ENCODE measurements at regions not wholly inside any gene's neighbourhood (a gene's known extent, or its start where the extent isn't known, plus 50 kb on each side); places are given as distances from the start of the nearest gene placed in this dataset.
"Not testable (repeated sequence)": the region's sequence is repeated elsewhere in the genome, so short reads cannot be mapped to it uniquely, and the experiment has no call there.

GRCh38 chr6:113723182-113723581 lies 134.0 kb upstream of the MARCKS start:
- Mint-ChIP-seq H3K9me3 (peaks cover 0 to 9% (median 0%) of the 10 kb centered on the region in 6 donors), H3K27me3 (ENCODE audit: low read depth in 3 of 3) (peaks cover 0 to 5% (median 0%) of the 10 kb centered on the region in 3 donors), H3K4me3 (no peak overlapping the region)

GRCh38 chr6:113724927-113725326 lies 132.2 kb upstream of the MARCKS start:
- not testable (repeated sequence) for H3K27me3 Mint-ChIP-seq (ENCODE audit: low read depth in 3 of 3); H3K9me3 Mint-ChIP-seq; DNase-seq; H3K4me3 Mint-ChIP-seq; H3K4me1 Mint-ChIP-seq; H3K27ac Mint-ChIP-seq; H3K36me3 Mint-ChIP-seq

More at GRCh38 chr6:113723182-113723581, 134.0 kb upstream of the MARCKS start:
- no peak for DNase-seq
- Mint-ChIP-seq H3K36me3 (no peaks in the 10 kb centered on the region), H3K27ac (no peak overlapping the region), H3K4me1 (no peaks in the 10 kb centered on the region)

GRCh38 chr6:113731541-113731940 lies 125.6 kb upstream of the MARCKS start:
- H3K27me3 Mint-ChIP-seq (ENCODE audit: low read depth in 3 of 3), result peaks cover 0 to 3% (median 0%) of the 10 kb centered on the region in 3 donors
- H3K27ac Mint-ChIP-seq, result no peak overlapping the region
- no peak for DNase-seq

DNA sequence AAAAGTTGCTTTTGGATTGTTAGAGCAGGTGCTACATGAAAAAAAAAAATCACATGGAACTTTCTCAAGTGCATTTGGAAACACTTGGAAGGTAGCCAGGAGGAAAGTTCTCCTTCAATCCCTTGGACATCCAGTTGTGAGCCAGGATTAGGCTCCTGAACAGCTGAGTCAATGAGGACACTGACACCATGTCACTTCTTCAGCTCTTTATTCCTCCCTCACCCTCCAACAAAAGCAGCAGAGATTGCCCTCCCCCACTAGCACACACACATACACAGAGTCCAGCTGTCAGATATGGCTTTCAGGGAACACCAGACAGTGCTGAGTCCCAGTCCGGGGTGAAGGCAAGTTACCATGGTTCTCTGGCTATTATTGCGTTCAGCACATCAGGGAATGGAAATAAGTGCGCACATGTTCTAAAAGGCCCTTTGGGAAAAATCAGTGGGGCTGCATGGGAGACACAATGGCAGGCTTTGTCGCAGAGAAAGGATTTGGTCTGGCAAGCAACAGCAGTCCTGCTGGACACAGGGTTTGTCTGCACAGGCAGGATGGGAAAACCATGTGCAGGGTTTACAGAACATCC lies 124.7 kb upstream of the MARCKS start:
- no peak overlapping the region for H3K27ac Mint-ChIP-seq
- H3K27me3 Mint-ChIP-seq (ENCODE audit: low read depth in 3 of 3), result peaks cover 0 to 3% (median 0%) of the 10 kb centered on the region in 3 donors
- H3K4me1 Mint-ChIP-seq, result no peaks in the 10 kb centered on the region
- H3K4me3 Mint-ChIP-seq, result no peak overlapping the region
- no peak for DNase-seq
- no peaks in the 10 kb centered on the region for H3K36me3 Mint-ChIP-seq
- peaks cover 0 to 4% (median 0%) of the 10 kb centered on the region in 6 donors for H3K9me3 Mint-ChIP-seq

More at GRCh38 chr6:113731541-113731940, 125.6 kb upstream of the MARCKS start:
- H3K4me1 Mint-ChIP-seq, result no peaks in the 10 kb centered on the region
- H3K36me3 Mint-ChIP-seq, result no peaks in the 10 kb centered on the region
- H3K4me3 Mint-ChIP-seq, result no peak overlapping the region
- H3K9me3 Mint-ChIP-seq, result peaks cover 0 to 5% (median 0%) of the 10 kb centered on the region in 6 donors

GRCh38 chr6:113733381-113733780 lies 123.8 kb upstream of the MARCKS start:
- H3K4me1 Mint-ChIP-seq, result no peaks in the 10 kb centered on the region
- DNase-seq, result no peak
- H3K9me3 Mint-ChIP-seq, result peaks cover 0 to 2% (median 0%) of the 10 kb centered on the region in 6 donors
- H3K4me3 Mint-ChIP-seq, result no peak overlapping the region
- H3K27ac Mint-ChIP-seq, result no peak overlapping the region
- H3K27me3 Mint-ChIP-seq (ENCODE audit: low read depth in 3 of 3), result no peaks in the 10 kb centered on the region
- H3K36me3 Mint-ChIP-seq, result no peaks in the 10 kb centered on the region

- Mint-ChIP-seq H3K27me3 (ENCODE audit: low read depth in 3 of 3) (no peaks in the 10 kb centered on the region), H3K4me1 (no peaks in the 10 kb centered on the region), H3K9me3 (peaks cover 0 to 2% (median 0%) of the 10 kb centered on the region in 6 donors), H3K4me3 (no peak overlapping the region), H3K27ac (no peak overlapping the region), H3K36me3 (no peaks in the 10 kb centered on the region)
- no peak for DNase-seq
Observed at GRCh38 chr6:113734982-113735381, 122.2 kb upstream of the MARCKS start.

DNA sequence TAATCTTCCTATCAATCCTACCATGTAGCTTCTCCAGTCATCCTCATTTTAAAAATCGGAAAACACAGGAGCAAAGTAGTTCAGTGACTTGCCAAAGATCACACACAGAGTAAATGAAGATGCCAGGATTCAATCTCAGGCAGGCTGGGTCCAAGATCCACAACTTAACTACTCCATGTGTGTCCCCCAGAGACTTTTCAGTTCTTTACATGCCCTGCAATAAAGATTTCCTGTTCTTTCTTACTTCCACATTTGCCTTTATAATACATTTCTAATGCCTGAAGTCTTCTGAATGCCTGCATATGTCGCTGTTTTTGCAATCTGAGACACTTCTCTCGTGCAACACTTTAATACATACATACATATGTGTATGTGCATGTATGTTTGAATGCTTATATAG lies 121.7 kb upstream of the MARCKS start:
- DNase-seq, result no peak
- H3K4me1 Mint-ChIP-seq, result no peaks in the 10 kb centered on the region
- no peak overlapping the region for H3K27ac Mint-ChIP-seq
- H3K36me3 Mint-ChIP-seq, result no peaks in the 10 kb centered on the region
- H3K9me3 Mint-ChIP-seq, result peaks cover 0 to 4% (median 0%) of the 10 kb centered on the region in 6 donors
- H3K4me3 Mint-ChIP-seq, result no peak overlapping the region
- no peaks in the 10 kb centered on the region for H3K27me3 Mint-ChIP-seq (ENCODE audit: low read depth in 3 of 3)

- DNase-seq, result no peak
- Mint-ChIP-seq H3K4me3 (no peak overlapping the region), H3K4me1 (no peaks in the 10 kb centered on the region), H3K27me3 (ENCODE audit: low read depth in 3 of 3) (no peaks in the 10 kb centered on the region), H3K9me3 (peaks cover 0 to 6% (median 0%) of the 10 kb centered on the region in 6 donors), H3K27ac (no peak overlapping the region), H3K36me3 (no peaks in the 10 kb centered on the region)
Observed at GRCh38 chr6:113736978-113737377, 120.2 kb upstream of the MARCKS start.

GRCh38 chr6:113739041-113739655 lies 118.0 kb upstream of the MARCKS start:
- Mint-ChIP-seq H3K9me3 (peaks cover 0 to 6% (median 0%) of the 10 kb centered on the region in 6 donors), H3K4me3 (no peak overlapping the region), H3K4me1 (no peaks in the 10 kb centered on the region), H3K27me3 (ENCODE audit: low read depth in 3 of 3) (no peaks in the 10 kb centered on the region), H3K36me3 (no peaks in the 10 kb centered on the region), H3K27ac (no peak overlapping the region)
- DNase-seq, result no peak

GRCh38 chr6:113741651-113742050 lies 115.5 kb upstream of the MARCKS start:
- no peak overlapping the region for H3K27ac Mint-ChIP-seq
- no peaks in the 10 kb centered on the region for H3K36me3 Mint-ChIP-seq
- no peak overlapping the region for H3K4me3 Mint-ChIP-seq
- no peaks in the 10 kb centered on the region for H3K4me1 Mint-ChIP-seq
- peaks cover 0 to 3% (median 0%) of the 10 kb centered on the region in 6 donors for H3K9me3 Mint-ChIP-seq
- H3K27me3 Mint-ChIP-seq (ENCODE audit: low read depth in 3 of 3), result peaks cover 0 to 2% (median 0%) of the 10 kb centered on the region in 3 donors
- no peak for DNase-seq

- Mint-ChIP-seq H3K4me1 (no peaks in the 10 kb centered on the region), H3K27ac (no peak overlapping the region), H3K27me3 (ENCODE audit: low read depth in 3 of 3) (peaks cover 0 to 2% (median 0%) of the 10 kb centered on the region in 3 donors), H3K9me3 (peaks cover 0 to 3% (median 0%) of the 10 kb centered on the region in 6 donors), H3K36me3 (no peaks in the 10 kb centered on the region), H3K4me3 (no peak overlapping the region)
- DNase-seq, result no peak
Observed at GRCh38 chr6:113742342-113742741, 114.8 kb upstream of the MARCKS start.

GRCh38 chr6:113744861-113745260 lies 112.3 kb upstream of the MARCKS start:
- Mint-ChIP-seq H3K4me1 (no peaks in the 10 kb centered on the region), H3K9me3 (peaks cover 0 to 3% (median 0%) of the 10 kb centered on the region in 6 donors), H3K36me3 (no peaks in the 10 kb centered on the region), H3K27ac (no peak overlapping the region), H3K27me3 (ENCODE audit: low read depth in 3 of 3) (peaks cover 0 to 2% (median 2%) of the 10 kb centered on the region in 3 donors), H3K4me3 (no peak overlapping the region)
- no peak for DNase-seq

GRCh38 chr6:113750151-113750855 lies 106.8 kb upstream of the MARCKS start:
- H3K9me3 Mint-ChIP-seq, result peaks cover 0 to 3% (median 0%) of the 10 kb centered on the region in 6 donors
- no peak overlapping the region for H3K4me3 Mint-ChIP-seq
- no peak for DNase-seq
- peaks cover 0 to 3% (median 2%) of the 10 kb centered on the region in 3 donors for H3K27me3 Mint-ChIP-seq (ENCODE audit: low read depth in 3 of 3)
- no peak overlapping the region for H3K27ac Mint-ChIP-seq
- H3K4me1 Mint-ChIP-seq, result no peaks in the 10 kb centered on the region
- no peaks in the 10 kb centered on the region for H3K36me3 Mint-ChIP-seq

DNA sequence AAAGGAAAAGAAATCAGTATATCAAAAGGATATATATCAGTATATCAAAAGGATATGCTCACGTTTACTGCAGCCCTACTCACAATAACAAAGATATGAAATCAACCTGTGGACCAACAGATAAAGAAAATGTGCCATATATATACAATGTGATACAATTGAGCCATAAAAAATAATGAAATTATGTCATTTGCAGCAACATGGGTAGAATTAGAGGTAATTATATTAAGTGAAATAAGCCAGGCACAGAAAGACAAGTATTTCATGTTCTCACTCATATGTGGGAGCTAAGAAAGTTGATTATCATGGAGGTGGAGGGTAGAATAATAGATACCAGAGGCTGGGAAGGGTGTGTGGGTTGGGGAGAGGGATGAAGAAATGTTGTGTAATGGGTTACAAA lies 102.9 kb upstream of the MARCKS start:
- DNase-seq, result no peak
- peaks cover 0 to 1% (median 1%) of the 10 kb centered on the region in 3 donors for H3K27me3 Mint-ChIP-seq (ENCODE audit: low read depth in 3 of 3)
- peaks cover 0 to 7% (median 0%) of the 10 kb centered on the region in 6 donors for H3K9me3 Mint-ChIP-seq
- H3K27ac Mint-ChIP-seq, result no peak overlapping the region
- H3K36me3 Mint-ChIP-seq, result no peaks in the 10 kb centered on the region
- no peaks in the 10 kb centered on the region for H3K4me1 Mint-ChIP-seq
- no peak overlapping the region for H3K4me3 Mint-ChIP-seq

All from immature natural killer cell (primary cell).